ENCODE measurements at regions not wholly inside any gene's neighbourhood (a gene's known extent, or its start where the extent isn't known, plus 50 kb on each side); places are given as distances from the start of the nearest gene placed in this dataset.

DNA sequence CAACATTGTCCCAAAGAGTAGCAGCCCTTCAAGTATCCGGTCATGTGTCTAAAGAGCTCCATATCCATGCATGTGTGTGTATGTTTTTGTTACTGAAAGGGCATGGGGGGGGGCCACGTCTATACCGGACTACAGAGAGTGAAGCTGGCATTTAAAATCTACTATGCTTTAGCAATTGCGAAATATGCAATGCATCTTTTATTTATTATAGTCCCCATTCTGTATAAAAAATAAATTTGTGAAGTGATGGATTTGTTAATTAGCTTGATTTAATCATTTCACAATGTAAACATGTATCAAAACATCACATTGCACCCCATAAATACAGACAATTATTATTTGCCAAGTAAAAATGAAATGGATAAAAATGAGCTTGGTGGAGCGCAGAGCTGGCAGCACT, 149.4 kb upstream of the ID2 start:
- TF ChIP-seq, protein P1, sequence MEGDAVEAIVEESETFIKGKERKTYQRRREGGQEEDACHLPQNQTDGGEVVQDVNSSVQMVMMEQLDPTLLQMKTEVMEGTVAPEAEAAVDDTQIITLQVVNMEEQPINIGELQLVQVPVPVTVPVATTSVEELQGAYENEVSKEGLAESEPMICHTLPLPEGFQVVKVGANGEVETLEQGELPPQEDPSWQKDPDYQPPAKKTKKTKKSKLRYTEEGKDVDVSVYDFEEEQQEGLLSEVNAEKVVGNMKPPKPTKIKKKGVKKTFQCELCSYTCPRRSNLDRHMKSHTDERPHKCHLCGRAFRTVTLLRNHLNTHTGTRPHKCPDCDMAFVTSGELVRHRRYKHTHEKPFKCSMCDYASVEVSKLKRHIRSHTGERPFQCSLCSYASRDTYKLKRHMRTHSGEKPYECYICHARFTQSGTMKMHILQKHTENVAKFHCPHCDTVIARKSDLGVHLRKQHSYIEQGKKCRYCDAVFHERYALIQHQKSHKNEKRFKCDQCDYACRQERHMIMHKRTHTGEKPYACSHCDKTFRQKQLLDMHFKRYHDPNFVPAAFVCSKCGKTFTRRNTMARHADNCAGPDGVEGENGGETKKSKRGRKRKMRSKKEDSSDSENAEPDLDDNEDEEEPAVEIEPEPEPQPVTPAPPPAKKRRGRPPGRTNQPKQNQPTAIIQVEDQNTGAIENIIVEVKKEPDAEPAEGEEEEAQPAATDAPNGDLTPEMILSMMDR (IDR thresholded peaks at IDR 0.05) = no peak
- TF ChIP-seq POLR2AphosphoS5 (IDR thresholded peaks at IDR 0.05) (no peak), POLR2A (IDR thresholded peaks at IDR 0.05) (no peak), EP300 (IDR thresholded peaks at IDR 0.05) (no peak)
- H3K4me3 ChIP-seq = no peak overlapping the region
- peaks cover 0 to 29% (median 22%) of the 10 kb centered on the region in 4 donors for H3K4me1 ChIP-seq
- H3K27me3 ChIP-seq = no peaks in the 10 kb centered on the region
- 91 to 94% methylated on average over 5 of the region's 5 CpGs for WGBS, 2 donors
- H3K9me3 ChIP-seq = peaks cover 0 to 10% (median 4%) of the 10 kb centered on the region in 4 donors
- intact Hi-C loops (cut with DNase I) = loop anchor here (10.0 kb wide), 1 partner anchor 528 kb away; no protein-coding TSS in a partner anchor
- no peak overlapping the region for H3K27ac ChIP-seq
- no peaks in the 10 kb centered on the region for H3K36me3 ChIP-seq
- no peak for DNase-seq

DNA sequence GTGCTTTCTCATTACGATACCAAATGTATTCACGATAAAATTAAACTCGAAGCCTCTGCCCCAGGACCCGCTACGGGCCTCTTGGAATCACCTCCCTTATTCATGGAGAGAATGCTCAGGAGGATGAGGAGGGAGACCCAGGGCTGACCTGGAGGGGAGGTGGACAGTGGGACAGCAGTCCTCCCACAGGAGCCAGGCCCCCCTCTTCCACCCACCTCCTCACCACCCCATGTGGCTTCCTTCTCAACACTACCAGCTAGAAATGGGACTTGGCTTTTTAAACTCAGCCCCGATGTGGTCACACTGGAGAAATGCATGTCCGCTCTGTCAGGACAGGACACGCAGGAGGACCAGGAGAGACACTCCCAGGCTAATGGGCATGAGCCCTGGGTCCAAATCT, 147.9 kb upstream of the ID2 start:
- no peak for TF ChIP-seq EP300 (IDR thresholded peaks at IDR 0.05)
- no peak for TF ChIP-seq POLR2A (IDR thresholded peaks at IDR 0.05)
- TF ChIP-seq, protein P1 (IDR thresholded peaks at IDR 0.05) = no peak
- TF ChIP-seq POLR2AphosphoS5 (IDR thresholded peaks at IDR 0.05) = no peak
- Histone ChIP-seq H3K27me3 (no peaks in the 10 kb centered on the region), H3K9me3 (peaks cover 0 to 10% (median 4%) of the 10 kb centered on the region in 4 donors), H3K4me3 (no peak overlapping the region), H3K4me1 (peaks cover 0 to 34% (median 24%) of the 10 kb centered on the region in 4 donors), H3K27ac (peak overlapping the region in 2 of 4 donors; percentile 2 to 62), H3K36me3 (no peaks in the 10 kb centered on the region)
- no peak for DNase-seq
- intact Hi-C loops (cut with DNase I) = loop anchor here (10.0 kb wide), 1 partner anchor 529 kb away; no protein-coding TSS in a partner anchor
- WGBS, 2 donors = 96% methylated on average over 8 of the region's 8 CpGs

DNA sequence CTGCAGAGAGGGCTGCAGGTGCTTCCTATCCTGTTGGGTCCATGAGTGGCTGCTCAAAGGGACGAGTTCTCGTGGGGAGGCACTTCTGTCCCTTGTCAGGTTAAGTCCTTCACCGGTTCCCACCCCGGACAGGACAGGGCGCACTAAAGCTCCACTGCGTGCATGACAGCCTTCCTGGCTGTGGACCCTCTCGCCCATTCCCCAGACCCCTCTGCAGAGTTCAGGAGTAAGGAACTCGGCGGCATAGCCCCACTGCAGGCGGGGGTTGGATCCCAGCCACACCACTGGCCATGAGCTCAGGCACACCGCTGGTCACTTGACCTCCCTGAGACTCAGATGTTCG, 147.5 kb upstream of the ID2 start:
- H3K27me3 ChIP-seq = no peaks in the 10 kb centered on the region
- no peak for DNase-seq
- peaks cover 0 to 34% (median 24%) of the 10 kb centered on the region in 4 donors for H3K4me1 ChIP-seq
- H3K27ac ChIP-seq = peak overlapping the region in 3 of 4 donors; percentile 2 to 62 (median 46)
- intact Hi-C loops (cut with DNase I) = loop anchor here (10.0 kb wide), 1 partner anchor 530 kb away; no protein-coding TSS in a partner anchor
- 77 to 87% methylated on average over 12 of the region's 12 CpGs for WGBS, 2 donors
- peaks cover 0 to 10% (median 4%) of the 10 kb centered on the region in 4 donors for H3K9me3 ChIP-seq
- TF ChIP-seq POLR2A (IDR thresholded peaks at IDR 0.05) = no peak
- TF ChIP-seq EP300 (IDR thresholded peaks at IDR 0.05) = no peak
- TF ChIP-seq, protein P1 (IDR thresholded peaks at IDR 0.05) = no peak
- no peak for TF ChIP-seq POLR2AphosphoS5 (IDR thresholded peaks at IDR 0.05)
- no peaks in the 10 kb centered on the region for H3K36me3 ChIP-seq
- no peak overlapping the region for H3K4me3 ChIP-seq

DNA sequence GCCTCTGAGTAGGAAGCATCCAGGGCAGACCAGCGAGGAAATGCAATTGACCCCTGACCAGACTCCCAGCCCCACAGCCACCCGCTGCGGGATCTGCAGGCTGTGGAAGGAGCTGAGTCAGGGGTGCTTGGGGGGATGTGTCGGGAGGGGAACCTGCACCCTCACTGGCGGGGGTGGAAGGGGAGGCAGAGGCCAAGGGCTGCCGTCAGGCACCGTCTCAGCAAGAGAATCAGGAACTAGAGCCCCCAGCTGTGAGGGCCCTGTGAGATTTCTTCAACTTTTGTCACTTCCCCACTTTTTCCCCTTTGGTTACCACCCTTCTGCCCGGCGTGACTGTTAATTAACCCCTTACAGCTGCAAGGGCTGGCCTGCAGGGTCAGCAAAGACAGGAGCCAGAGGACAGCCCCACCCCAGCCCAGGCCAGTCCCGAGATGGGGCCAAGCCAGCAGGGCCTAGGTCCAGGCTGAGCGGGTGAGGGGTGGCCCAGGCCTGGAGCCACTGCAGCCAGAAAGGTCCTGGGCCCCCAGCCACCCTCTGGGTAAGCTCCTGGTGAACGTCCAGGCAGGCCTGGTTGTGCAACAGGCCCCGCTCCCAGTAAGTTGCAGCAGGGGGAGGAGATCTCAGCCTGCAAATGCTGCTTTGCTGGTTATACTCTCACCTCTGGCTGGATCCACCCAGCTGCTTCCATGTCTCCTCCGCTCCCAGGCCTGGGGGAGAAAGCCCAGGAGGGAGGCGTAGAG, 147.0 kb upstream of the ID2 start:
- Histone ChIP-seq H3K27me3 (no peaks in the 10 kb centered on the region), H3K27ac (peak overlapping the region; percentile 10 to 62 (median 35)), H3K4me3 (no peak overlapping the region), H3K36me3 (no peaks in the 10 kb centered on the region), H3K4me1 (peaks cover 0 to 34% (median 24%) of the 10 kb centered on the region in 4 donors), H3K9me3 (peaks cover 0 to 10% (median 4%) of the 10 kb centered on the region in 4 donors)
- peak; percentile 86 for DNase-seq
- 60 to 74% methylated on average over 15 of the region's 15 CpGs for WGBS, 2 donors
- TF ChIP-seq POLR2AphosphoS5 (IDR thresholded peaks at IDR 0.05) = peak in 1 of 4 donors; percentile 56
- TF ChIP-seq POLR2A (IDR thresholded peaks at IDR 0.05) = no peak
- intact Hi-C loops (cut with DNase I) = loop anchor here (10.0 kb wide), 1 partner anchor 530 kb away; no protein-coding TSS in a partner anchor

DNA sequence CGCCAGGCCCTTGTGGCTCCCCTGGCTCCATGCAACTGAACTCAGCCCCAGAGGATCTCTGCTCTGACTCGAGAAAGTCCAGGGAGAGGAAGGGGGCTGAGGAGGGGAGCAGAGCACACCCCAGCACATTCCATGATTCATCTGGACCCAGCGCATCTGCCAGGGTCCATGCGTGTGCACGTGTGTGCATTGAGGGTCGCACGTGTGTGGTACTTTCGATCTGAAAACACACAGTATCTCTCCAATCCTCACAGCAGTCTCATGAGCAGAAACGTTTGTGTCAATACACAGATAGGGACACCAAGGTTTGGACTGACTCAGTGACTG, 146.4 kb upstream of the ID2 start:
- TF ChIP-seq POLR2AphosphoS5 (IDR thresholded peaks at IDR 0.05) (no peak), EP300 (IDR thresholded peaks at IDR 0.05) (no peak), POLR2A (IDR thresholded peaks at IDR 0.05) (no peak)
- TF ChIP-seq, protein P1 (IDR thresholded peaks at IDR 0.05) = no peak
- Histone ChIP-seq H3K27me3 (no peaks in the 10 kb centered on the region), H3K4me1 (peaks cover 0 to 34% (median 24%) of the 10 kb centered on the region in 4 donors), H3K27ac (peak overlapping the region; percentile 10 to 62 (median 35)), H3K9me3 (peaks cover 0 to 10% (median 4%) of the 10 kb centered on the region in 4 donors), H3K4me3 (no peak overlapping the region), H3K36me3 (no peaks in the 10 kb centered on the region)
- intact Hi-C loops (cut with DNase I) = loop anchor here (10.0 kb wide), 1 partner anchor 531 kb away; no protein-coding TSS in a partner anchor
- DNase-seq = no peak
- WGBS, 2 donors = 73 to 83% methylated on average over 9 of the region's 9 CpGs
